ENCODE measurements at regions not wholly inside any gene's neighbourhood (a gene's known extent, or its start where the extent isn't known, plus 50 kb on each side); places are given as distances from the start of the nearest gene placed in this dataset.
A peak's percentile ranks its signal among the peaks of the same experiment; 100 is the strongest.

DNA sequence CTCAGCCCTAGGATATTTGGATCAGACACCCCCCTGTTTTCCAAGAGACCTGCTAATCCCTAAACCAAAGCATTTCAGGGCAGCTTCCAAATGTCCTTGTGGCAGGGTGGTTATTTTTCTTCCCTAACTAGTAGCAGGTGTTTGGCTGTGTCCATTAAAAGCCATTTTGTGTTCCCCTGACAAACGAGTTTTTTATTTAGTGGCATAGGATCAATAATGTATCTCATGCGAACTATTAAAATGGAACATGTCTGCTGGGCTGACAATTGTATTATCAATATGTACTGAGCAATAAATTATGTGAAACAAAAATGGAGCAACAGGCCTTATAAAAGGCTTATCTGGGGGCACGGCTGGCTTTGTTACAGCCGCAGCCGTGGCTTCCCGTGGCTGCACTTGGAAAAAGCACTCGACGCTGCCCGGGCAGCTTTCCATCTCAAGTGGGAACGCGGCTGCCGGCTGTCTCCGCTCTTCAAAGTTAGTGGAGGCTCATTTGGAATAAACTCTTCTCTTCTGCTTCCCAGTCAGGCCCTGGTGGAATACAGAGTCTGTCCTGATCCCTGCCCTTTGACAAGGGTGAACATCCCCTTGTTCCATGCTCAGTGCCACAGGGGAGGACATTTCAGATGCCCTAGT lies 554.3 kb downstream of the TYW1 start:
- no peak for DNase-seq (ENCODE audit: low read depth, low spot score)

DNA sequence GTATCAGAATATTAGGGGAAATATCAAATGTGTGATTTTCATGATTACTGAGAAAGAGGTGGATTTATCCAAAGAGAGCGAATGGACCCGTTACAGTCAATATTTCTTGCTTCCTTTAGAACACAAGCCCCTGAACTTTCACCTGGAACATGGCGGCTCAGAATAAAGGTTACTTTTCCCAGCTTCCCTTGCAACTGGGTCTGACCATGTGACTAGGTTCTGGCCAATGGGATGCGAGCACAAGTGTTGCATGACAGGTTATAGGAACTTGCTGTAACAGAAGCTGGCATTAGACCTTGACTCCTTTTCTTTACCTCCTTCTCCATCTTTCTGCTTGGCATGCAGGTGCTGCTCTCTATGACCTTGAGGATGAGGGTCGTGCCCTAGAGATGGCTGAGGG lies 556.1 kb downstream of the TYW1 start:
- DNase-seq (ENCODE audit: low read depth, low spot score): no peak

DNA sequence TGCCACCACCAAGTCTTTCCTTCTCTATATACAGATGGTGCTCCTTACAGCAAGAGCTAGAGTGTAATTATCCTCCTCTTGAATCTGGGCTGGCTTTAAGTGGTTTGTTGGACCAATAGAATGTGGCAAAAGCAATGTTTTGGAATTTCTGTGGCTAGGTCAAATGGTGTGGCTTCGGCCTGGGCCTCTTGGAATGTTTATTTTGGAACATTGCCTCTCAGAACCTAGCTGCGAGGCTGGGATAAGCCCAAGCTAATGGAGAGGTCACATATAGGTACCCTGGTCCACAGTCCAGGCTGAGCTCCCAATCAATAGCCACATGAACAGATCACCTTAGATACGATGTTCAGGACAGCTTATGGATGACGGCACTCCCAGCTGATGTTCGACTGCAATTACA lies 556.7 kb downstream of the TYW1 start:
- no peak for DNase-seq (ENCODE audit: low read depth, low spot score)

DNA sequence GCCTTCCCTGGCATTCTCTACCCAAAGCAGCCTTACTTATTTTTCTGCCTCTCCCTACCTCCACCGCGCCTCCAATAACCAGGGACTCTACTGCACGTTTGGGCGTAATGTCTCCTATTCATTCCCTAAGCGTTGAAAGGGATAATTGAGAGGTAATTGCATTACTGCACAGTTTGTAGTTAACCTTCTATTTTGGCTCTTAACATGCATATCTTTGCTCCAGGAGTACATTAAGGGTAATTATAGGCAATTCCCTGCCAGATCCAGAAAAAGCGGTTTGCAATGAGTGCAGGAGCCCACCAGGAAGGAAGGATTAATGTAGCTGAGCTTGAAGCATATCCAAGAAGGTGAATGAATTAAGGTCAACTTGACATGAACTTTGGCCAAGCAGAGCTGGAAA lies 558.4 kb downstream of the TYW1 start:
- no peak for DNase-seq (ENCODE audit: low read depth, low spot score)

DNA sequence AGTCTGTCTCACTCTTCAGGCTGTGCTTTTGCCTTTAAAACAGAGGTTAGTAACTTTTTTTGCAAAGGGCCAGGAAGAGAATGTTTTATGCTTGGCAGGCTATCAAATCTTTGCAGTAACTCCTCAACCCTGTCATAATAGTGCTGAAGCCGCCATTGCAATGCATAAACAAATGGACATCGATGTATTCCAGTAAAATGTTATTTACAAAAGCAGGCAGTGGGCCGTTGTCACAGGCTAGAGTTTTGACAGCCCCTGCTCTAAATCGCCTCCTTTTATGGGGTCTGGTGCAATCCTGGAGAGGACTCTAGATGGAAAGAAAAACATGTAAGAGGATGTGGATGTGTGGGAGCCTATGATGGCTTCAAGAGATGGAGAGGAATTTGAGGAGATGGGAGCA lies 568.3 kb downstream of the TYW1 start:
- DNase-seq (ENCODE audit: low read depth, low spot score): no peak

DNA sequence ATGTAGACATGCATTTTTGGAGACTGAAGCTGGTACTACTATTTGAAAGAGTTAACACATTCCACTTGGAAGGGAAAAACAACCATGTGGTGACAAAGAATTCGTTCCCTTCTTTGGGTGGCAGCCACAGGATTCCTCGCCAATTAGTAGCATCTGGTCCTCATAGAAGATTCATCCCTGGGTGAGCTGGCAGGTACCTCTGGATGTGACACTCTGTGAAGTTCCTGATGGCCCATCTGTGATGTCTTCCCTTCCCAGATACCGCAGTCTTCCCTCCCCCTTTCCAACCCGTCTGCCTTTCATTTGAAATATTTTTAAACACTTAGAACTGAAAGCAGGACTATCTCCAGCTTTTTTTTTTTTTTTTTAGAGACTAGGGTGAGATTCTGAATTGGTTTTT lies 569.5 kb downstream of the TYW1 start:
- DNase-seq (ENCODE audit: low read depth, low spot score): no peak

DNA sequence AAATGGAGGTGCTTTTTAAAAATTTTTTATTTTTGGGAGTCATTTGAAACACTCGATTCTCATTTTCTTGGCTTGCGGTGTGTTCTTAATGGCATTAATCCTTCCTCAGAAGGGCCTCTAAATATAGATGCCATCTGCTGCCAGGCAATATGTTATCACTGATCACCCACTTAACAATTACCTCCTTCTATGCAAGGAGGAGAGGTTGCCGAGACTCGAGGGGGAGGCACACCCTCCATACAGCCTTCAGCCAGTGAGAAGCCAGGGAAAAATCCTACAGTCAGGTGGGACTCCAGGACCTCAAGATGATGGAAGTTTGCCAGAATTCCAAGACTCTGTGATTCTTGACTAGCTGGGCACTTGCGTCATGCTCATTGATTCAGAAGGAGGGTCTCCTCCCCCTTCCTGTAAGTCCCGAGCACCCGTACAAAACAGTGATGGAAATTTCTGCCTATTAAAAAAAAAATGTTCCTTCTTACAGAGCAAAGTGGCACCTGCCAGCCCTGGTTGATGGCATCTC lies 574.5 kb downstream of the TYW1 start:
- DNase-seq (ENCODE audit: low read depth, low spot score): no peak

DNA sequence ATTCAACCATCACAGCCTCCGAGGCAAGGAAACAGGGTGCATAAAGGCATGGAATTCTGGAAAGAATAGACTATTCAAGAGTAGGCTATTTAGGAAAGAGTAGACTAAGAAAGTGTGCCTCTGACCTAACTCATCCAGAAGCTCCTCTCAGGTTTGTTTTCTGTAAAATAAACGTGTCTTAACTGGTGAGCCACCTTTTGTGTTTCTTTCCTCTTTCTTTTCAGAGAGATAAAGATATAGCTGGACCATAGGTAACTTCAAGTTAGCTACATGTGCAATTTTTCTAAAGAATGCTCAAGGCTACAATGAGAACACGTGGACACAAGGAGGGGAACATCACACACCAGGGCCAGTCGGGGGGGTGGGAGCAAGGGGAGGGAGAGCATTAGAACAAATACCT lies 577.0 kb downstream of the TYW1 start:
- no peak for DNase-seq (ENCODE audit: low read depth, low spot score)

DNA sequence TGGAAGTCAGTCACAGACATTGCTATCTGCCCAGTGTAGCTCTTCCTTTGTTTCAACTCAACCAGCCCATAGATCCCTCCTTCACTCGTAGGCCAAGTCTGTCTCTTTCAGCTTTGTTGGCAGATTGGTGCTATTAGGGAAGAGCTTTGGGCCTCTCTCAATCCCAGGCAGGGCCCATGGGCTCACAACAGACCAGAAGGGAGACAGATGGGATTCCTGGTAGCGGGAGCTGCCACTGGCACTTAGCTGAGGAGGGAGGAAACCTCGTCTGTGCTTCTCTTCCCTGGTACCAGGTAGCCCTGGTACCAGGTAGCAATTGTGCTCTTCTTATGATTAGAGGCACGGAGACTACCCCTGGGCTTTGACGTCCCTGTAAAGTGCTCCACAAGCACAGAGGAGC lies 592.0 kb downstream of the TYW1 start:
- no peak for DNase-seq (ENCODE audit: low read depth, low spot score)

DNA sequence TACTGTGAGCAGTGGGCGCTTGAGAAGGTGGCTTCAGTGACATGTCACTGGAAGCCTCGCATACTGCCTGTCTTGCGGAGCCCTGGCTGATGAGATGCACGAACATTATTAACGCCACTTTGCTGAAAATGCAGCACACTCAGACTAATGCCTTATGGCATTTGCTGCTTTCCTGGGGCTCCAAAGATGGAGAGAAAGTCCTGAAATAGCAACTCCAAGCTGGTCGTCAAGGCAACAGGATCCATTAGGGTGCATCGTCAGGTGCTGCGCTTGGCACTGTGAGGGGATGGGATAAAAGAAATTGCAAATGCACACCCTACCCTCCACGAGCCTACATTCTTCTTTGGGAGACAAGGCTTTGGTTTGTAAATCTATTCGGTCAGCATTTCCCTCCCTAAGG lies 592.5 kb downstream of the TYW1 start:
- no peak for DNase-seq (ENCODE audit: low read depth, low spot score)

DNA sequence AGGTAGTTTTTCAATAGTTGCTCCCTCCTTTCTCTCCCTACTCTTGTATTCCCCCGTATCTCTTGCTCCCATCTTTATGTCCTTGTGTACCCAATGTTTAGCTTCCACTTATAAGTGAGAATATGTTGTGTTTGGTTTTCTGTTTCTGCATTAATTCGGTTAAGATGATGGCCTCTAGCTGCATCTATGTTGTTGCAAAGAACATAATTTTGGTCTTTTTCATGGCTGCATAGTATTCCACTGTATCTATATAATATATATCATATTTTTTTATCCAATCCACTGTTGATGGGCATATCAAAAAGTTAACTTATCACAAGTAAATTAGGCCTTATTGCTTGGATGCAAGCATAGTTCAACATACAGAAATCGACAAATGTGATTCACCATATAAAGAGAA lies 594.0 kb downstream of the TYW1 start:
- no peak for DNase-seq (ENCODE audit: low read depth, low spot score)

DNA sequence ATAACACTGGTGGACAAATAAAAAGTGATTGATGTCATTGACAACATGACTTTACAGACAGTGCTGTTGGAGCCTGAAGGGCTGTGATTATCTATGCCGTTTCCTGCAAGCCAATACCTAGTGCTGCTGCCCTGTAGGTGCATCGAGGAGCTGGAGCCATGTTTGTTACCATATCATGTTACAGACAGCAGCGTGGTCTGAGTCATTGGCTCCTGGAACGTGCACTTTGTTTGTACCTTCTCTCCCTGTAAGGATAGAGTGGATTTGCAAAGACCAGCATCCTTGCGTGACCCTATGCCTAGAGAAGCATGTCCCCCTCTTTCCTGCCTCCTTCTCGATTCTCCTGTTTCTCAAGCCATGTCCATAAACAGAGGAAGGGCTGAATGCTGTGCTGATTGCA lies 597.2 kb downstream of the TYW1 start:
- peak; percentile 5 for DNase-seq (ENCODE audit: low read depth, low spot score)

DNA sequence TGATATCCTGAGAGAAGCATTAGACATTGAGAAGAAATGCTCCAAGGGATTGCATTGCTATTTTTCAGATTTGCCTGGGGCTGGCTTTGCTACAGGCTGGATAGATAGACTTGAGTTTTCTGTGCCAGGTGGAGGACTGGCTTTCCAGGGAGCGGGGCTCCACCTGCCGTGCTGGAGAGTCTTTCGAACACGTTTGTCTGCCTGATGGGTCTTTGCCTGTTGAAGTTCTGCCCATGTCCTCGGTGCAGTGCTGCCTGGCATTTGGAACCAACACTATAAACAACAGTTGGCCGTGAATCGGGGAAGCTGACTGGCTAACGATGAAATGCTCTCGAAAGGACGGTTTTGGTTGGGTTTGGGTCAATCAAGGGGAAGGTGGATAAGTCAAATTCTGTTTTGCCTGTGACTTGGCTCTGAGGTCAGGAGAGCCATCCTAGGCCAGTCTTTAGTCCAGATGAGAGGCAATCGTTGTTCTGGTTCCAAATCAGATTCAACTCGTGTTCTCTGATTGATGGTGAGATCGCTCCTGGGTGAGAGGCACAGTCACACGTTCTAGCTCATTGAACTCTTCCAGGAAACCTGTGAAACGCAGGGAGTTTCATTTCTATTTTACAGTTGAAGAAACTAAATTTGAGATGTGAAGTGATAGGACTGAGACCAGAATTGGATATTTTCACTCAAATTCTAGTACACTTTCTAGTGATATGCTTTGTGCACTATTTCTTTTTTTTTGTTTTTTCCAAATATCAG lies 599.0 kb downstream of the TYW1 start:
- DNase-seq (ENCODE audit: low read depth, low spot score): no peak

DNA sequence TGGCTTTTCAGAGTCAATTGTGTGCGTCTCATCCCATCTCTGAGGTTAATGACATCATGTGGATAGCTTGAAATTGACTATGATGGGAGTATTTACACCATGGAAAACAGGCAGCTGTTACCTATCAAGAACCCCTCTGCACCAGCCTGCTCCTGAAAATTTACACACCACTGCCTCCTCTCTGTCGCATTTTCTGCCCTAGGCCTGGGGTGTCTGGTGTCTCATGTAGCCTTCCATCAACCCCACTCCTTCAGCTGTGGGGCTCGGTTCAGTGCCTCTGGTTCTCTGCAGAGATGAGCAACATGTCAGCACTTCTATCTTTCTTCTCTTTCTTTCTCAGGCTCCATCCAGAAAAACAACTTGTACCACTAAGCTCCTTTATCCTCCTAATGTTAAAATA lies 600.5 kb downstream of the TYW1 start:
- no peak for DNase-seq (ENCODE audit: low read depth, low spot score)

DNA sequence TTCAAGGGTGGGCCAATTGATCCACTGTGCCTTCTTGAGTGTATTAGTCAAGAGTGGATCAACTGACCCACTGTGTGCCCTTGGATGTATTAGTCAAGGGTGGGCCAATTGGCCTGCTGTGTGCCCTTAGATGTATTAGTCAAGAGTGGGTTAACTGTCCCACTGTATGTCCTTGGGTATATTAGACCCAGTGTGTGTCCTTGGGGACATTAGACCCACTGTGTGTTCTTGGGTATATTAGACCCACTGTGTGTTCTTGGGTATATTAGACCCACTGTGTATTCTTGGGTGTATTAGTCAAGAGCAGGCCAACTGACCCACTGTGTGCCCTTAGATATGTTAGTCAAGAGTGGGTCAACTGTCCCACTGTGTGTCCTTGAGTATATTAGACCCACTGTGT lies 601.8 kb downstream of the TYW1 start:
- no peak for DNase-seq (ENCODE audit: low read depth, low spot score)

DNA sequence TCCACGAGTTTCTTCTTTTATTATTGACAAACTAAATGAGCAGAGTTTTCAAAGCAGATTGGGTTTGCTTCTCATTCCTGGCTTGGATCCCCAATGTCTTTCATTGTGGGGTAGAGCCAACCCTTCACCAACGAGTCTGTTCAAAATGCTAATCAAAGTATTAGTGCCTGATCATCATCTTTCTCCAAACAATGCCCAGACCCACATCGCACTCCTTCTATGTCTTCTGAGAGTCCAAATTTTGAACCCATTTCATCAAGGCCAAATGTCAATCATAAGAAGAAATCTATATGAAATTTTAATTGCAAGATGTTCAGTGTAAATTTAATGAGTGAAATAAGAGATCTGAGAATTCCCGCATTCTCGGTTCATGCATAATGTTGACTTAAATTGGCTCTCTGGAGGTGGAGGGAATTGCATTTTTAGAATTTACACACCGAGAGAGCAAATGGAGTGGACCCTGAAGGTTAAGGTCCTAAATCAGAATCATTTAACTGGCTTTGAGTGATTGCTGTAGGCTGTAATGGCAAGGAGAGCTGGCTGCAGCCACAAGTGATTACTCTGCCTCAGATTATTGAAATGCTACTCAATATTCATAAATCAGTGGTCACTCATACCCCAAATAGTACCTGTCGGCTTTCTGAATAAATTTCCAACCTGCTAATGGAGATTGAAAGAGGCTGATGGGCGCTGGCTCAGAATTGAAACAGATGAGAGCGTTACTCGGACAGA lies 602.9 kb downstream of the TYW1 start:
- no peak for DNase-seq (ENCODE audit: low read depth, low spot score)

DNA sequence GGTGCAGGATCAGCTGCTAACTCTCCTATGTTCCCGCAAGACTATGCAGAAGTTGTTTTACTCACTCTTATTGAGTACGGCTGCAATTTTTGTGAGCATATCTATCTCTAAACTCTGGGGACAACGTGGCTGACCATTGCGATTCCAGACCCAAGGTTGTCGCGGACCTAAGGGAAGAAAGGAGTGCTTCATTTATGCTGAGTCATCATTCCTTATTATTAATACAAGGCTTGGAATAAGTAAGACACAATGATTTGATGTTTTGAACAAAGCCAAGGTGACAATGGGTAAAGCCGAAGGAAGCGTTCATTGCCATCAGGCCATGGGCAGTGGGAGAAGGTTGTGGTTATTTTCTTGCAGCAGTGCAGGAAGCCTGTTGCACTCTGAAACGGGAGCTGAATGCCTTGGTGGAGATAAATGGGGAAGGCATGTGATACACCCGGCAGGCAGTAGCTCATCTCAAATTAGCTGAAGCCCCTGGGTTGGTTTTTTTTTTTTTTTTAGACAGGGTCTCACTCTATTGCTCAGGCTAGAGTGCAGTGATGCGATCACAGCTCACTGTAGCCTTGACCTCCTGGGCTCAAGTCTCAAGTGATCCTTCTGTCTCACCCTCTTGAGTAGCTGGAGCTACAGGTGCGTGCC lies 605.7 kb downstream of the TYW1 start:
- no peak for DNase-seq (ENCODE audit: low read depth, low spot score)

DNA sequence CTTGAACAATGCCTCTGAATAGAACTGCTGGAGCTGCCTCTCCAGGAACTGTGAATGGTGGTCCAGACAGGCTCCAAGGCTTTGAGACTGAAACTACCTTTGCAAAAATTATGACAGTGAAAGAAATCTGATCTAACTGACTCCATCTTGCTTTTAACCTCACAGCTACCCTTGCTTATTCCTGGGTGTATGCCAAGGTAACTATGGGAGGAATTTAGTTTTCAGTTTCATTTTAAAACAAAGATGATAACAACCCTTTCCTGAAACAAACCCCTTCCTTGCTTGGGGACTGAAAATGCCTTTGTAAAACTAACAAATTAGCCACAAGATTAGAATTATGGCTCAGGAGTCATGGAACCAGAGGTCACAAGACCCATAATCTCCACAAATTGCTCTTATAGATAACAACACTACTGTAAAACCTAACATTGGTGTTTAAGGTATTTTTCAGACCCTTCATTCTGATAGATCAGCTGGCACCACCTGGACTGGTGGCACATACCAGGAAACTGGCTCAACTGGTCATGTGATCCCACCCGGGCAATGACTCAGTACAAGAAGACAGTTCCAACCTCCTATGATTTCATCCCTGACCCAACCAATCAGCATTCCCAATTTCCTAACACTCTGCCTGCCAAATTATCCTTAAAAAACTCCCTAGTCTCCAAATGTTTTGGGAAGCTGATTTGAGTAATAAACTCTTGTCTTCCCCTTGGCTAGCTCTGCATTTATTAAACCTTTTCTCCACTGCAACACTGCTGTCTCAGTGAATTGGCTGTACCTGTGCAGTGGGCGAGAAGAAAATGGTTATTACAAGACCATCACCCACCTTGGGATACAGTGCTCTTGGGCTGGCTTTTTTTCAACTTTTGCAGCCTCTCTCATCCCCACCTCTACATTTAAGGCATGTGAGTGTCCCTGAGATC lies 608.1 kb downstream of the TYW1 start:
- no peak for DNase-seq (ENCODE audit: low read depth, low spot score)

DNA sequence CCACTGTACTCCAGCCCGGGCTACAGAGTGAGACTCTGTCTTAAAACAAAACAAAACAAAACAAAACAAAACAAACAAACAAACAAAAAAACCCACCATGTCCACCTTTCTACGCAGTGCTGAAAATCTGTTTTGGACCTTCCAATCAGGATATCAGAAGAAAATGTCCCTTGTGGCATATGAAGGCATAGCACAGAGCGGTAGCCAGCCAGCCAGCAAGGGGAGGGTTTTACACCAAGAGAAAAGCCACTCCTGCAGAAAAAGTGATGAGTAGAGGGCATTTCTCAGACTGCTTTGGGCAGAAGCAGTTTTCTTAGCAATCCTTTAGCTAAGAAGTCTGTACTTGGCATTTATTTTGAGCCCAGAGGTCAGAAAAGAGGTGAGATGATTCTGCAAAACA lies 612.2 kb downstream of the TYW1 start:
- no peak for DNase-seq (ENCODE audit: low read depth, low spot score)

DNA sequence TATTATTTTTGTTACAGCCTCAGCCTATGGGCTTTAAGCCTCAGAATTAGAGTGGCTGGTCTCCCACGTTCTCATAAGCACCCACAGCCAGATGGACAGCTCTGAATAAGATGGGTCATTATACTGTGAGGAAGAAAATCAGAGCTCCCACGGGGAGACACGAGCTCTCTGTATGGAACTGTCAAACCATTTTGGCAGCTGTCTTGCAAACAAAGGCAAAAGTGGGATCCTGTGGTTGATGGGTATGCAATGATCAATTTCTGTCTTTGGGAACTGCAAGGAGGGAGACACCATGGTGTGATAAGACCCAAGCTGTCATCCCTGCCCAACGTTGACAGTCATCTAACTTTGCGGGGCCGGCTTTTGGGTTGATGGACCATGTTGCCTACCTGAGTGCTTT lies 614.3 kb downstream of the TYW1 start:
- no peak for DNase-seq (ENCODE audit: low read depth, low spot score)

DNA sequence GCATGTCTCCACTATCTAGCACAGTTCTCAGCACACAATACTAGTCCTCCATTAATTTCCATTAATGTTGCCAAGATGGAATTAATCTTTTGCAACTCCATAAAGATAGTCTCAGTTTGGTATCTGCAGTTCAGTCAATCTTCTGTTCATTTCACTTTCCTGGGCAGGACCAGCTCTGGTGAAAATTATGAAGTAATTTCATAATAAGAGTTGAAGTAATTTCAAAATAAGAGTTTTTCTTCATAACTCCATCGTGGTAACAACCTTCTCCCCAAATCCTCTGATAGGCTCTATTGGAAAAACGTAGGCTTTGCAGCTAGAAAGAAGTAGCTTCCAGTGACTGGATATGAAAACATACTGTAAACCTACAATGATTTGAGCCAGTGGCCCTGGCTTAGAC lies 618.2 kb downstream of the TYW1 start:
- no peak for DNase-seq (ENCODE audit: low read depth, low spot score)

All from ELF-1 (cell line).